CD4-positive, alpha-beta T cell treated with Interleukin-4 for 4 hours (primary cell): ENCODE measurements at regions not wholly inside any gene's neighbourhood (a gene's known extent, or its start where the extent isn't known, plus 50 kb on each side); places are given as distances from the start of the nearest gene placed in this dataset.

Source experiments
- DNase-seq: peaks from one replicate; pipeline ENCODE4 v3.0.0-alpha.2; 2020

DNA sequence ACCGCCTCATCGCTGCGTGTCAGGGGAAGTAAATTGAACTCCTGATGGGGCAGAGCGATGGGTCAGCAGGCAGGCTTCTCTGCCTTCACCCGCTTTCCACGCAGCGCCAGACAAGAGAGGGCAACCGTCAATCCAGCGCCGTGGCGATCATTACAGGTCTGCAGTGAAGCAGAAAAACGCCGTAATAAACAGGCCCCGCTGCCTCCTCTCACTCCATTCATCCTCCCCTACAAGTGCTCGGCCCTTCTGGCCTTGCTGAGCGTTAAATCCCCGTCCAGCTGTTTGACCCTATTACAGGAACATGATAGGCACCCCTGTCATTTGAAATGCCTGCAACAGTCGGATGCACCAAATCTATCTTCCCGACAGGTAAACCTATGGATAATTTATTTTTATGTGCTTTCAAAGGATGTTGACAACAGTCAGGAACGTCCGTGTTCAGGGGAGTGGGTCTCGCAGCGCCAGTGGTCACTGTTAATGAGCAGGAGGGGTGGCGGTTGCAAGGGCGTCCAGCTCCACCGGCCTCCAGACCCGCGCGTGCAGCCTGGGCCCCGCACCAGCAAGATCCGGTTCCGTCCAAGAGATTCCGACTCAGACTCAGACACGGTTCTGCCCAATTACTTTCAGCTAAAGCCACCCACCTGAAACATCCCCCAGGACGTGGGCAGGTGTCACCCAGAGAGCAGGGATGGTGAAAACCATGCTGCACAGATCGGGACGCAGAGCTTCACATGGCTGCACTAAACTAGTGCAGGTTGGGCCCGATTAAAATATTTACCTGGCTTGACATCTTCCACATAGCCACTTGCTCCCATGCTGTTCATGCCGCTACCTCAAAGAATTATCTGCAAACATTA is 508.0 kb upstream of the MGMT start:
- no peak for DNase-seq

DNA sequence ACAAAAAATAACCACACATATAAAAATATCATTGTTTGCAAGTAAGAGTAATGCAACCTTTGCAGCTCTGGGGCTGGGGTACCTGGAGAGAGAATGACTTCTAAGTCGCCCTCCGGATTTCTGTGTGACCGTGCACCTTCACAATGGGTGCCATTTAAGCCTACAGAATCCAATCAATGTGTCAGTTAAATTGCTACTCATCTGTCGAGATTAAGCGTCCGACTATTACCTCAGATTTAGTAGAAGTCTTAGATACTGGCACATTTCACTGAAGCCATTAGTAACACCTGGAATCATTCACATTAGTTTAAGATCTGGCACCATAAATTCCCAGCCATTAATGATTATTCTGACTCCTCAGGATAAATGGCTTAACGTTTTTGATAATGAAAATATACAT is 507.3 kb upstream of the MGMT start:
- DNase-seq = no peak

DNA sequence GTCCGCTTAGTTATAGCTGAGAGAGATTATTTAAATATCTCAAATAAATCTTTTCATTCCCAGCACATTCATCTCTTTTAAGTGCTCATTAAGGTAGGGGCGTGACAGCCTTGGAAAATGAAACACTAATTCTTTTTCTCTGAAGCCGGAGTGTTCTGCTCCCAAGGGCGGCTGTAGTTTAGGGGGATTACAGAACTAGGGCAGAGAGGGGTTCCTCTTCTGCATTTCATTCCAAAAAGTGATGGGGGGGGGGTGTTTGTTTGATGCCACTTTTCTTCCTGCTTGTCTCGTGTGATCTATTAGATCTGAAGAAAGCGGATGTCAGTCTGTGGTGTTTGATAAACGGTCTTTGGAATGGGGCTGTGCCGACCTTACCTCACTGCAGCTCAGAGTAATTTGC is 506.5 kb upstream of the MGMT start:
- no peak for DNase-seq

DNA sequence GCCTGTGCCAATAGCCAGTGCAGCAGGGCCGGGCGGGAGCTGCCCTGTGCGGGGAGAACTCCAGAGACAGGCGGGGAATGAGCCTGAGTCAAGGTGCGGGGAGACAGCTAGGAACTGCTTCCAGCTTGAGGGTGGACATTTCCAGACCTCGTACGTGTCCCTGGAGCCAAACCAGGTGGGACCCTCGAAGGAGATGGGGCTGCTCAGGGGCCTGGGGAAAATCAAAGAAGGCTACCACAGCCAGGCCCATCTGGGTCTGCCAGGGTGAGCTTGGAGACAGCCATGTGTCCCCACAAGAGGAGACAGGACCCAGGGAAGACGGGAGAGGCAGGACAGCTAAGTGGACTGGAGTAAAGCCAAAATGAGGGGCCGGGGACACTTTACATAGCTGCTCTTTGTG is 504.9 kb upstream of the MGMT start:
- no peak for DNase-seq

DNA sequence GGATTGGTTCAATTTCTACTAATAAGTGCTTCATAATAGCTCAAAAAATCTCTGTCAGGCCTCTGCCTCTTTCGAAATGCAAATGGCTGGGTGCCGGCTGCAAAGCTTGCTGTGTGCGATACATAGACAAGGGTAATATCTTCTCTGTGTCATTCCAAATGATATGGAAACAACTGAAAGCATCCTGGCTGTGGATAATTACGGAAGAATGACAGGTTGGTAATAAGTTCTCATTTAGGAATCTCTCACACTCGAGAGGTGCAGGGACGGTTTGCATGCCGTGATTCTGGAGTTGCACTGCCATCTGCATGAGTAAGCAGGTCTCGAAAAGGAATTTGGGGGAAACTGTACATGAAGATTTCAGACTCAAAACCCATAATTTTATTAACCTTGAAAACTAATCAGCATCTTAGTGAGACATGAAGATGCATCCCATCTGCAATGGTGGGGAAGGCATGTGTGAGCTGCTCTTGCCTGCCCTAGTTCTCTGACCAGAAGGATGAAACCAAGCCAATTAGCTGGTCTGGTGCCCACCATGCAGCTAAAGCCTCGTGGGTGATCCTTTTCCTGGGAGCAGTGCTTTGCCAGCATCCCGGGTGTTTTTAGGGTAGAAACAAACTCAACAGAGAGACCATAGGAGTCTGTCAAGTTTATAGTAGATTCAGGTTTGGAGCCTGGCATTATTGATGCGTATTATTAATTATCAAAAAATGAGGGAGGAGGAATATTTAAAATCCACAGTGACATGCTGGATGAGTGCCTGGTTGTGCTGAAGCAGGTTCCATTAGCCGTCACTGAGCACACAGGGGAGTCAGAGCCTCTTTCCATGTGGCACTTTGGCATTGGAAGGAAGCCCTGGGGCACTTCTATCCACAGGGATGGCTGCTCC is 503.6 kb upstream of the MGMT start:
- no peak for DNase-seq

DNA sequence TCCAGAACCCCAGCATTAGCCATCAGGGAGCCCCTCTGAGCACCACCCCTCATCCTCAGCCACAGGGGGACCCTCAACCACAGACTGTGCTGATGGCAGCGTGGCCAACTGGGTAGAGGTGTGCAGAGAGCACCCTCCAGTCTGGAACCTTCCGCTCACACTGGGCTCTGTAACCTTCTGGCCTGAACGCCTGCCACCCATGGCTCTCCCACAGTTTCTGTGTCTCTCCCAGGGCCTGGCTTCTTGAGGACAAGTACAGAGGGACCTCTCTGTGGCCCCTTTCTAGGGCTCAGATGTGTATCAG is 503.0 kb upstream of the MGMT start:
- DNase-seq = no peak

DNA sequence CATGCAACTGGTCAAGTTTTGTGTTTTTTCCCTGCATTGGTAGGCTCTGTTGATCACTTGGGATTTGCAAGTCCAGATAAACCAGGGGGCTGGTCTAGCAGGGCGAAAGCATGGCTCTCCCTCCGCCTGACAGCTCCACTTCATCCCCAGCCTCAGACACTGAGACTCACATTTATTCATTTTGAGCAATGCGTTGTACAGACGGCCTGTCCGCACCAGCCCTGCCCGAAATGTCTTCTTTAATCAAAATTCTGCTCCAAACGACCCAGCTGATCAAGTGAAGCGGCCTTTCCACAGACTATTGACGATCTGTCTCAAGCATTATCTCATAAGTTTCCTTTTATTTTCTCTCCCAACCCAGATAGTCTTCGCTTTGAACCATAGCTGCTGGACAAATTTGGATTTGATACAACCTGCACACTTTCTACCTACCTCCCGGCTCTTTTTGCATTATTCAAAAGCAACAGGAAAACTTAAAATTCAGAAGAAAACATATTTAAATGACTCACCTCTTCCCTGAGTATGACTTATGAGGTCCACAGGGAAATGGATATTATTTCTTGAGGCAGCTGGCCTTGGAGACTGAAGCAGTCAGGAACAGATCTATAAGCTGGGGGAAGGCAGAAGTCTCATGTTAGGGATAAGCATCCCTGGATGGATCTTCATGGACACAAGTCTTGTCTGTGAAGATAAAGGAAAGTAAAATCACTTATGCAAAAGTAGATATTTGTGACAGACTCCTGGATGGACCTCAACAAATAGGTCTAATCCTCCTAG is 498.9 kb upstream of the MGMT start:
- DNase-seq = no peak

DNA sequence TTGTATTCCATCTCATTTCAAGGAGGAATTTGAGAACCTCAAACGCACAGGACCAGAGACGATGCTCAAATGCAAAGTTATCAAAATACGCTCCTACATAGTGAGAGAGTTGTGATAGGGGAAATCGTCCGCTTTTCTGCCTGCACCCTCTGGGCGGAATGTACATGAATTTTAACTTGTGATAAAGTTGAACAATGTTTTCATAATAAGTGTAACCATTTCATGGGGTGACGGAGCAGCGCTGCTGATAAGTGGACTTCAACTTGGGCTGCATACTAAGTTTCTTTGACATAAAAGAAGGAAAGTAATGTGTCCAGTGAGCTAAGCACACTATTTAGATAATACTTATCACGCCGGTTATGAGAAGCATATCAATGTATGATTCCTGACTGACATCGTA is 497.5 kb upstream of the MGMT start:
- DNase-seq = no peak

DNA sequence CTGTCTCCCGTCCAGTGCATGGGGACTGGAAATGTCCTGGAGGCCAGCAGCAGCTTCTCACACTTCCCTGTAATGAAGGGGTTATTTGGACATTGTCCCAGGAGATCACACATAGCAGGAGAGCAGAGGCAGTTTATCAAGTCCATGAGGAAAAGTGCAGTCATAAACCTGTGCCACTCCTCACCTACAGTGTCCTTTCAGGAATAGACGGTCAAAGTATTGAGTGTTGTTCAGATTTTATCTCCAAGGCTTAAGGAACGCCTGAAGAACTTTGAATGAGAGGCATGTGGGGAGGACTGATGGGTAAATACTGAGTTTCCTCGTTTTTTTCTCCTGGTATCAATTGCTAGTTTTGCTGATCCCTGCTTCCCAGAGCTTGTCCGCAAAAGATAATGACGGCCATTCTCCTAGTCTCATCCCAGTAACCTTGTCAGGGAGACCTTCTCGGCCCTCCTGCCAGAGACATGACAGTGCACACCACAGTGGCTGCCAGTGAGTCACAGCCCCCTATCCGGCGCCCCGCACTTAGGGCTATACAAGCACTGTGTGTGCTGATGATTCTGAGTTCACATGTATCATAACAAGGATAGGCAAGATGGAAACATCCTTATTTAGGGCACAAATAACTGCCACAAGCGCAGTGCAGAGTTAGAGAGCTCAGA is 495.5 kb upstream of the MGMT start:
- no peak for DNase-seq

DNA sequence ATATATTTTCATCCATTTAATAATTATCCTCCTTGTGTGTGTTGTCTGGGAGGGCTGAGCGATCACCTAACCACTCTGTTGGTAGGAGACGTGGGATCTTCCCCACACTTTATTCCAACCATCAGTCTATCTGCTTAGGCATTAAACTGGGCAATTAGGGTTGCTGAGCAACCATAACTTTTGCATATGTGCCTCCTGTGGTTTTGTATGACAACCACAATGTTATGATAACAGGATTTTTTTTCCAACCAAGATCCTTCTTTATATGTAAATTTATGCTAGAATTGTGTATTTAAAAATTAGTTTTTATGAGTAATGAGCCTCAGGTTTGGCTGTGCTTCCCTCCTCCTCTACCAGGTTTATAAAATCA is 495.0 kb upstream of the MGMT start:
- no peak for DNase-seq

DNA sequence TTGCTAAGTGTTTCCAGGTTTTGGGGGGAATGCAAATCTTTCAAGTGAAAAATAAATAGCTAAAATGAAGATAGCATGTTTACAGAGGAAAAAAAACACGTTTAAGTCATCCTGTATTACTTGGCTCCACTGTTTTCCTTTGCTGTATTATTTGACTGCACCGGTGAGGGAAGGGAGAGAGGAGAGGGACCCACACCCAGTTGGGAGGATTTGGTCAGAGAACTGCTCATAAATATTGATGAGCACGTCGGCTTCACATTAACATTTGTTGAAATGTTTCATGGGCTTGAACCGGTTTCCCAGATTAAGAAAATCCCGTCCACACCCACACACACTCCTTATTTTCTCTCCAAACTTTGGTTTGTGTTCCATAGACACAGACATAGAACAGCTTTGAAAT is 493.8 kb upstream of the MGMT start:
- no peak for DNase-seq

DNA sequence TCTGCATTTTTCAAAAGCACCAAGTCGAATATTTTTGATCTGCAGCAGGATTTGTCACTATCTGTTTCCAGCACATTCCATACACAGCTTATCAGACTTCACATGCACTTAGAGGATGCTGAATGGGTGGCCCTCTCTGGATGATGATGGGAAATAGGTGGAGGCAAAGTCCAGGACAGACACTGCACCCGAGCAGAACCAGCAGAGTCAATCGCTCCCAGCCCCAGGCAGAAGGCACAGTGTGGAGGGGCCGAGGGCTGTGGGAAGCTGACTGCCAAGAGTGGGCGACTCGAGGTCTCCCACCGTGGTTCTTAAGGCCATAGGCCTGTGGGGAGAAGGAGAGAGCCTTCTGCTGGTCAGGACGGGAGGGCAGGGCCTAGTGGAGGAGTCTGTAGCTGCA is 490.2 kb upstream of the MGMT start:
- DNase-seq = no peak

DNA sequence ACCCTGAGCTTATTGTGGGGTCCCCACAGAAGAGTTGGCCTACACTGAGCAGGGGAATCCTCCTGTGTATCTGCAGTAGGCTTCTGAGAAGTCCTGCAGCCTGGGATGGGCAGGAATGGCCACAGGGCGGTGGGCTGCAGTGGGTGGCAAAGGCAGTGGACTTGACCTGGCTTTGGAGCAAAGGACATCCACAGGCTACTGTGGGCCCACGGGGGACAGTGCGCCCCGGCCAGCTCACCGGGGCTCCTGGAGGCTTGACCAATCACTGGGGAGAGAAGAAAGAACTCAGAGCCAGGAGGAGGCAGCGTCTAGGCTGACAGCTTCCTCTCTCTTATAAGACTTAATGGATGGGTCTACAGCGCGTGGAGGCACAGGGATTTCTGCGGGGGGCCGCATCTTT is 488.8 kb upstream of the MGMT start:
- DNase-seq = no peak

DNA sequence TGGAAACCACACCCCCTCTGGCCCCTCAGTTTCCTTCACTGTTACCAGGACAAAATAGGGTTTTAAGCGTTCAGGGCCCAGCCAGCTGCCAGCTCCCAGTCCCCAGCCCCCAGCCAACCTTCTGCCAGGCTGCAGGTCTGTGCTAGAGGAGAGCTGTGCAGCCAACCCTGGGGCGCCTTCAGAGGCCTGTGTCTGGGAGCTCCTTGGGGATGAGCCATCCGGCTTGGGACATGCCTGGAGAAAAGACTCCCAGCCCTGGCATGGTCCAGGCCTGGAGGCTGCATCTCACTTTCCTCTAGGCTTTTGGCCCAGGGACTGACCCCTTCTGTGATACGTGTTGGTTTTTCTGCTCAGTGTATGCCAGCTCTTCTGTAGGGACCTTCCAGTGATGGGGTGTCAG is 487.6 kb upstream of the MGMT start:
- DNase-seq = no peak

DNA sequence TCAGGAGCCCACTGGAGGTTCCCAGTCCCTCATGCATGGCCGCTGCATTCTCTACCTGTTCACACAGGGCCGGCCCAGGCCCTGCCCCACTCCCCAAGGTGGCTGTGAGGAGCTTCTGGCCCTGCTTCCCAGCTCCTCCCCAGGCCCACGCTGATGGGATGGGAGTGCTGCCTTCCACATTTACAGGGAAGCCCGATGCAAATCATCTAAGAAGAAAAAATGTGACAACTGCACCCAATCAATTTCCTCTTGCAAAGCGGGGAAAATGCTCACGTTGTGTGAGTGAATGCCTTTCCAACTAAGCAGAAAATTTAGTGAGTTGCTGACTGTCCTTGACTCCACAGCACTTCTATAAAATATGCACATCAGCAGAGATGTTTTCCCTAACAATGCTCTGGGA is 485.8 kb upstream of the MGMT start:
- DNase-seq = no peak

DNA sequence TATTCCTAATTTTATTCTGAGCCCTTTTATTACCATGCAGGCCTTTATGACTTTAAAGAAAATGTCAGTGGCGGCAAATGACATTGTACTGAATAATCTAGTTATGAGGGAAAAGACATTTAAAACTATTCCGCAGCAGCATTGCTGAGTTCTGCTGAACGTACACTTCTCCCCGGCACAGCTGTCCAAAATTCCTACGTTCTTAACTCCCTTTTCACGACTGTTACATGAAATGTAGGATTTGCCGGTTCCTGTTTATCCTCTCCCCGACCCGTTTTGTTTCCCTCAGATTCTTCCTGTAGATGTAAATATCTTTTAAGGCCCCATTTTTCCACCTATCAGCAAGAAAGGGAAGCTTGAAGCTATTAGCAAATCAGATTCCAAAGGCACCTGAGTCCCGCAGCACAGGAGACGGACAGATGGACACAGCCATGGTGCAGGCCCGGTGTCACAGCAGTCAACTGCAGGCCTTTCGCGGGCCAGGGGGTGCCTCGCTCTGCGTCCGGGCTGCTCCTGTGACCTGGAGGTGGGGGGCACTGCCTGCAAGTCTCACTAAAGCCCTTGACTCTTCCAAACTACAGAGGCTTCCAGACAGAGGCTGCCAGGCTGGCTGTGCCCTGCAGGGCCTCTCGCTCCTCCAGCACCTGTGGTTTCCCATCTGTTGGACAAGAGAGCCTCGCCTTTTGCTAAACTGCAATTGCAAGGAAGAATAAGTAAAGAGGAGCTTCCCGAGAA is 485.0 kb upstream of the MGMT start:
- no peak for DNase-seq

DNA sequence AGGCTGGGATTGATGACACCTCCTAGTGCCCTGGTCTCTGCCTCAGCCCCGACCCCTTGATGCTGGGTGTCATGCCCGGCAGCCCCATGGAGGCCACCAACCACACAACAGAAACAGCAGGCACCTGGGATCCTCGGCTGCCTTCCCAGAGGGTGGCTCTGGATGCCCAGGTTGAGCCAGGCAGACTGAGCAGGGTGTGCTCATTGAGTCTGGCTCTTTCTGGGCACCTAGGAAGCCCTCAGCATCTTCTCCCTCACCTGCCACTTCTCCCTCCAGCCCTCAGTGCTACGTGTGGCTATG is 484.5 kb upstream of the MGMT start:
- DNase-seq = no peak

DNA sequence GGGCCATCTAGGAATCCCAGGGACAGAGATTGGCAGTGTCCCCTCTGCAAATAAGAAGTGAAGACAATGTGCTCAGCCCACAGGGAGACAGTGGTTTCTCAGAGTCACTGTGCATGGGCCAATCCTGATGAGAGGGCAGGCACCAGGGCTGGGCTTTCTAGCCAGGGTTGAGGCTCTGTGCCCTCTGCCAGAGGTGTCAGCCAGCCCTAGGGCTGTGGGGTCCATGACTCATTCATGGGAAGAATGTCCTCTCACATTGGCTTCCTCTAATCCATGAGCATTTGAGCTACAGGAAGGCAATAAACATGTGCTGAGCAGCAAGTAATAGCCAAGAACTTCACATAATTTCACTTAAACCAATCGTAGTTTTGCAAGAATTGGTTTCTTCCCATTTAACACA is 482.0 kb upstream of the MGMT start:
- no peak for DNase-seq

DNA sequence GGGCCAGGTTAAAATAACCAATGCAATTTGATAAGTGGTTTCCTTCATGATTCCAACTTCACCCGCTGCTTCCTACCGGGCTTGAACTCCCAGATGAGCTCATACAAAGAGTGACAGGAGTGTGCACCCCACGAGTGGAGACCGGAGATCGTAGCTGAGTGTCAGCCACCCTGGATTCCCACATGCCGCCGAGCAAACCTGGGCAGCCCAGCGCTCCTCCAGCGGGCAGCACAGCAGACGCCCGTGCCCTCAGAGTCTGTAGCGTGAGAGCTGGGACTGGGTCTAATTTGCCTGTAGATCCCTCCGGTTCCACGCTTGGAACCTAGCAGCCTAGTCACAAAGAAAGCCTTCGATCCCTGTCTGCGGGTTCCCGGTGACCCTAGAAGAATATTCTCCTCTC is 476.1 kb upstream of the MGMT start:
- no peak for DNase-seq

DNA sequence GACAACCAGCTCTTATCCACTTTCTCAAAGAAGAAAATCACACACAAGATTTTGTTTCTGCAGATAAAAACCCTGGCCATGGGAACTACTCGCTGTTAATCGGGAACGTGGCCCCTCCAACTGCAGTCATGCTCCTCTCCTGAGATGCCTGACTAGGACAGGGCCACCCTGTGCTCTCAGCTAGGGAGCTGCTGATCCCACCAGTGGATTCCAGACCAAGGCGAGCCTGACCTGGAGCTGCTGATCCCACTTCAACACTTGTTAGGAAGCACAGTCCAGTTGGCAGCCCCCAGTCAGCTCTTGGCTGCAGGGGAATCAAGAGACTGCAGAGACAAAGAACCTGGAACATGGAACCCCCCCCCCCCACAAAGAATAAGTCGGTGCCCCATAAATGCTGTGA is 474.3 kb upstream of the MGMT start:
- DNase-seq = no peak

DNA sequence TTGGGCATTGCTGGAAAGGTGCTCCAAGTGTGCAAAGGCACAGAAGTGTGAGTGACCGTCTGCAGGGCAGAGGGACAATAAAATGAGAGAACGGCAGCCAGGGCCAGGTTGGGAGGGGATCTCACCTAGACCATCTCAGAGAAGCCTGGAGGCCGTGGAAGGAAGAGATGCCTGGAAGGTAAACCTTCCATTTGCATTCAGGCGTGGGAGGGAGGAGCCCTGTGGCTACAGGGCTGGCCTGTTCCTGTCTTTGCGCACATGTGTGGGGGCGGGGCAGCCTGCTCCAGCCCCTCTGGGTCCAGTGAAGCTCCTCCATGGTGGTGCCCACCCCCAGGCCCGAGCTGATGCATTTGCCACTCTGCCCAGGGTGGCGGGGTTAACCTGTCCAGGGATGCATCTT is 473.6 kb upstream of the MGMT start:
- DNase-seq = no peak

DNA sequence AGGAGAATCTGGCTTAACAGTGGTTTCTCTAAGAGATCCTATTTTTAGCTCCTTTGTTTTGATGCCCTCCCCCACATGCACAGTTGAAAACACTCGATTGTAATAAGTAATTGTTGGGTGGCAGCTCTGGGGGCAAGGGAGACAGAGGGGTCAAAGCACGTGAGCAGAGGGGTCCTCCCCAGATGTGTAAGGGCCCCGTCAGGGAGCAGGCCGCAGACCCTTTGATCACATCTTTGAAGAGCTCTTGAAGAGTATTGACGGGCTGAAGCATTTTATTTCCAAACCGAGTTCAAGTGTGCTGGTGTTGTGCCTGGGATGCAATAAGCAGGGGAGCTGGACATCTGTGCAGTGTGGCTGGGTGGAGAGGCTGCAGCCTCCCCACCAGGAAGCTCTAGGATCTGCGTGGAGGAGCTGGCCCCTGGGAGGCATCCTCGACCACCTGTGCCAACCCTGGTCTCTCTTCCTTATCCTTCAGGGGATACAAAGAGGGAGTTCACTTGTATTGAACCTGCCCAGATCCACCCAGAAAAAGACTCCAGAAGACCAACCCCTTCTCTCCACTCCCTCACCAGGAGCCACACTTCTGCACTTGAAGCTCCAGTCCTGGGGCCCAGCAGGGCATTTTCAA is 473.0 kb upstream of the MGMT start:
- DNase-seq = no peak
